Ectodermal cell (in vitro differentiated cells): ENCODE measurements at regions not wholly inside any gene's neighbourhood (a gene's known extent, or its start where the extent isn't known, plus 50 kb on each side); places are given as distances from the start of the nearest gene placed in this dataset.
A peak's percentile ranks its signal among the peaks of the same experiment; 100 is the strongest.

ENCODE experiments used
- H3K27ac ChIP-seq: 2 replicates; pipeline ENCODE4 v1.7.0; 2013; ENCODE audit warnings: mild to moderate bottlenecking, low read depth, low read length; ENCODE audit not compliant: insufficient read depth, poor library complexity, severe bottlenecking
- H3K27me3 ChIP-seq: 2 replicates; pipeline ENCODE4 v1.7.0; 2013; ENCODE audit warnings: mild to moderate bottlenecking, low read length; ENCODE audit not compliant: insufficient read depth, control insufficient read depth, poor library complexity, severe bottlenecking
- H3K36me3 ChIP-seq: one replicate; pipeline ENCODE4 v1.7.0; 2013; ENCODE audit warnings: low read length; ENCODE audit not compliant: control insufficient read depth, insufficient read depth
- H3K4me1 ChIP-seq: one replicate; pipeline ENCODE4 v1.7.0; 2013; ENCODE audit warnings: low read length; ENCODE audit not compliant: control insufficient read depth, insufficient read depth
- H3K4me3 ChIP-seq: 2 replicates; pipeline ENCODE4 v1.7.0; 2013; ENCODE audit warnings: low read depth, low read length, control low read depth; ENCODE audit not compliant: insufficient read depth
- H3K9me3 ChIP-seq: 2 replicates; pipeline ENCODE4 v1.7.0; 2013; ENCODE audit warnings: mild to moderate bottlenecking, low read length, moderate library complexity; ENCODE audit not compliant: control insufficient read depth
- WGBS, 2 experiments: methylation state at CpG; one replicate each; pipeline ENCODE4 v1.1.7; 2013; ENCODE audit warnings: missing lambda C conversion rate in 2 of 2; 5-methylcytosine and 5-hydroxymethylcytosine counted together

DNA sequence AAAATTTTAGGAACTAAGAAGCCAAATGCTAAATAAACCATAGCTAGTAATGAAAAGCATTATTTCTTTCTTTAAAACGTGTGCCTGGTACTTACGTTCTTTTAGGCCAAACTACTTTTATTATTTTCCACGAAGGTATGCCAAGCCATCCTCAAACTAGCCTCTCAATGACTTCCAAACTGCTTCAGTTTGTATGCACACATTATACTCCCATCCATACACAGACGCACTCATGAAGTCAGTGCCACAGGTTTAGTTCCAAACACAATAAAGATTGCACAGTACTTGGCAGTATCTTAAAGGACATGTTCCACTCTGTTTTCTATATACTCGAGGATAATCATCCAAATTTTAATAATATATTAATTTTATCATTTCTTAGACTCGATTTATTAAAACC lies 609.2 kb upstream of the ZNF385D start:
- H3K27ac ChIP-seq, result no peak overlapping the region
- H3K4me1 ChIP-seq, result no peaks in the 10 kb centered on the region
- no peaks in the 10 kb centered on the region for H3K9me3 ChIP-seq
- 94% methylated on average over 4 to 5 of the region's 6 CpGs for WGBS, 2 experiments
- no peaks in the 10 kb centered on the region for H3K27me3 ChIP-seq
- no peak overlapping the region for H3K4me3 ChIP-seq
- H3K36me3 ChIP-seq, result no peaks in the 10 kb centered on the region

GRCh38 chr3:22360970-22361369 lies 610.0 kb upstream of the ZNF385D start:
- H3K4me1 ChIP-seq, result no peaks in the 10 kb centered on the region
- H3K36me3 ChIP-seq, result no peaks in the 10 kb centered on the region
- H3K27me3 ChIP-seq, result no peaks in the 10 kb centered on the region
- no peak overlapping the region for H3K4me3 ChIP-seq
- no peaks in the 10 kb centered on the region for H3K9me3 ChIP-seq
- H3K27ac ChIP-seq, result no peak overlapping the region
- WGBS, 2 experiments, result 92 to 94% methylated on average over 2 of the region's 2 CpGs

DNA sequence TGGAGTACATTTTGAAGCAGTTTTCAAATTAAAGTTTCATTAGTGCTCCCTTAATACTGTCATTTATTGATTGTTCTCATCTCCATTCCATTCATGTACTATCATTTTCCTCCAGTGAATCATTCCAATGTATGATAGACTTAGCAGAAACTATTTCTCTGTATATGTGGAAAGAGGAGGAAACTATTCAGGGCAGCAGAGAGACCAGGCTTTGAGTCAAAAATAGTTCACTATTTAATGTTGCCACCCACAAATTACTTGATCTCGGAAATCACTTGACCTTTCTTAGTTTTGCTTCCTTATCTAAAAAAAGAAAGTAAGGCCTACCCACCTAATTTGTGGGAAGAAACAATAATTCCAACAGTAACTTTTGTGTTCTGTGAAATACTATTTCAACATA lies 610.5 kb upstream of the ZNF385D start:
- Histone ChIP-seq H3K36me3 (no peaks in the 10 kb centered on the region), H3K27me3 (no peaks in the 10 kb centered on the region), H3K27ac (no peak overlapping the region), H3K9me3 (no peaks in the 10 kb centered on the region), H3K4me3 (no peak overlapping the region), H3K4me1 (no peaks in the 10 kb centered on the region)
- WGBS, 2 experiments, result 57 to 83% methylated on average over 1 of the region's 1 CpG

DNA sequence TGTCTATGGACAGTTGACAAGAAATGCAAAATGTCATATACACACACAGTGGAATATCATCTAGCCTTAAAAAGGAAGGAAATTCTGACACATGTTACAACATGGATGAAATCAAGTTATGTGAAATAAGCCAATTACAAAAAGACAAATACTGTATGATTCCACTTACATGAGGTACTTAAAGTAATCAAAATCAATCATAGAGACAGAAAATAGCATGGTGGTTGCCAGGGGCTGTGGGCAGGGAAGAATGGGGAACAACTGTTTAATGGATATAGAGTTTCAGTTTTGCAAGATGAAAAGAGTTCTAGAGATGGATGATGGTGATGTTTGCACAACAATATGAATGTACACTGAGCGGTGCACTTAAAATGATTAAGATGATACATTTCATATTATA lies 613.8 kb upstream of the ZNF385D start:
- H3K9me3 ChIP-seq, result no peaks in the 10 kb centered on the region
- H3K27ac ChIP-seq, result no peak overlapping the region
- H3K4me3 ChIP-seq, result no peak overlapping the region
- no peaks in the 10 kb centered on the region for H3K36me3 ChIP-seq
- no peaks in the 10 kb centered on the region for H3K27me3 ChIP-seq
- no peaks in the 10 kb centered on the region for H3K4me1 ChIP-seq
- WGBS, 2 experiments, result no CpG with 5 or more reads among the region's 1 CpG

GRCh38 chr3:22366781-22367180 lies 615.8 kb upstream of the ZNF385D start:
- WGBS, 2 experiments, result 44 to 94% methylated on average over 1 to 2 of the region's 2 CpGs
- H3K4me3 ChIP-seq, result no peak overlapping the region
- no peak overlapping the region for H3K27ac ChIP-seq
- H3K27me3 ChIP-seq, result peaks cover 17% of the 10 kb centered on the region
- no peaks in the 10 kb centered on the region for H3K36me3 ChIP-seq
- no peaks in the 10 kb centered on the region for H3K4me1 ChIP-seq
- H3K9me3 ChIP-seq, result no peaks in the 10 kb centered on the region

DNA sequence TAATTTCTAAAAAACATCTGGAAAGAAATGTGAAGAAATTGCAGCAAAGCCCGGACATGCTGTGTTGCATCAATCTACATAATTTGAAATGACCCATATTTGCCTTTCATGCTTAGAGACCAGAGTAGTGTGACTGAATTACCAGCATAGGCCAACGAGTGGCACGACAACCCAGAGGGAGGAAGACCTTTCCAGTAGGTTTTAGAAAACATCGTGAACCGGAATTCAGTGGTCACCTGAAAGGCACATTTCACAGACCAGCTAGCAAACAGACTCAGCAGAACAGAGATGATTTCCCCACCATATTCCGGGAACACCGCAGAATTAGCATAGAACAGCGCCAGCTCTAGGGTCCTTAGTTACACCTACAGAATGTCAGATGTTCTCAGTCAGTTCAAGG lies 620.0 kb upstream of the ZNF385D start:
- 93 to 95% methylated on average over 8 of the region's 8 CpGs for whole genome bisulfite sequencing, 2 experiments
- no peaks in the 10 kb centered on the region for H3K4me1 ChIP-seq

DNA sequence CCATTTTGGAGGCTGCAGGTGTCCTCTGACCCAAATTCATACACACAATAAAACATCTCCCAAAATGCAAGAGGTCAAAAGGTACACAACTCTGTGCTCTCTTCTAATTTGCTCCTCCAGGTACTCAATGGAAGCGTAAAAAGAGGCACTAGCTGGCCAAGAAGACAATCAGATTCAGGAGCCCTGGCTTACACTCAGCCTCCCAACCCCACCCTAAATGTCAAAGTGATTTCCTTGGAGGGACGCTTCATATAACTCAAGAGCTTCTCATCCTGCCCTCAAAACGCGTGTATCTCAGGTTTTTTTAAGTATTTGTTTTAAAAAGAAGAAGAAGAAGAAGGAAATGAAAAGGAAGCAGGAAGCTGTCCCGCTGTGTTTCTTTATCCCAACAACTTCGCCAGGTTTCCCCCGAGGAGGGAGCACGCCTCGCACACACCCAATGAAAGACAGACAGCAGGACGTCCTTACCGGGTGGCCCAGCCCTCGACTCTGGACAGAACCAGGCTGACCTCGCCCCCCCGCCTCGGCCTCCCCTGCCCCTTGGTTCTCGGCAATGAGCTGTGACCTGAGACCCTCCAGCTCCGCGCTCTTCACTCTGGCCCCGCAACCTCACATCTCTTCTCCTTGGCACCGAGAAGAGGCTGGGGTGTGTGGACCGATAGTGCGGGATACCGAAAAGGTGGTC lies 620.7 kb upstream of the ZNF385D start:
- no peaks in the 10 kb centered on the region for H3K9me3 ChIP-seq
- H3K36me3 ChIP-seq, result no peaks in the 10 kb centered on the region
- H3K27me3 ChIP-seq, result peaks cover 50% of the 10 kb centered on the region
- 3 to 6% methylated on average over 22 to 23 of the region's 23 CpGs for WGBS, 2 experiments
- no peaks in the 10 kb centered on the region for H3K4me1 ChIP-seq
- no peak overlapping the region for H3K27ac ChIP-seq
- H3K4me3 ChIP-seq, result peak overlapping the region; percentile 28

More for the DNA sequence above, 620.0 kb upstream of the ZNF385D start:
- Histone ChIP-seq H3K27me3 (peaks cover 50% of the 10 kb centered on the region), H3K36me3 (no peaks in the 10 kb centered on the region), H3K9me3 (no peaks in the 10 kb centered on the region), H3K27ac (no peak overlapping the region), H3K4me3 (no peak overlapping the region)

GRCh38 chr3:22372292-22373062 lies 621.5 kb upstream of the ZNF385D start:
- Histone ChIP-seq H3K27ac (no peak overlapping the region), H3K36me3 (no peaks in the 10 kb centered on the region), H3K27me3 (peaks cover 50% of the 10 kb centered on the region), H3K4me3 (peak overlapping the region; percentile 28), H3K4me1 (no peaks in the 10 kb centered on the region), H3K9me3 (no peaks in the 10 kb centered on the region)
- 4% methylated on average over 74 of the region's 74 CpGs for WGBS, 2 experiments

GRCh38 chr3:22373182-22373581 lies 622.2 kb upstream of the ZNF385D start:
- WGBS, 2 experiments, result 84 to 94% methylated on average over 5 of the region's 5 CpGs
- peaks cover 50% of the 10 kb centered on the region for H3K27me3 ChIP-seq
- no peak overlapping the region for H3K27ac ChIP-seq
- no peaks in the 10 kb centered on the region for H3K9me3 ChIP-seq
- H3K36me3 ChIP-seq, result no peaks in the 10 kb centered on the region
- no peak overlapping the region for H3K4me3 ChIP-seq
- H3K4me1 ChIP-seq, result no peaks in the 10 kb centered on the region

DNA sequence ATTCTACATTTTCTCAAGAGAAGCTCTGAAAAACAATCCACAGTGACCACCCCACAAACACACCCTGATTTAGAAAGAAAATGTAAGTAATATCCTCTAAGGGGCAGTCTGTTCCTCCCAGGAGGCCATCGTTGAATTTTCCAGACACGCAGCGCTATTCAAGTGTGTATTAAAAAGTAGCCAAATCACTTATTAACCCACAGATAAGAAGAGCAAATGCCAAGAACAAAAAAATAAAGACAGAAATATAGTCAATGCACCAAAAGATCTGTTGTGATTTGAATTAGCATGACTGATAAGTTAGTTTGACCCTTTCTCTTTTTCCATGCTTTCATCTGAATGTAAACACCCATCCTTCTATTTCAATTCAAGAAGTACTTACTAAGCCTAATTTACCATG lies 622.8 kb upstream of the ZNF385D start:
- Histone ChIP-seq H3K4me3 (no peak overlapping the region), H3K9me3 (no peaks in the 10 kb centered on the region), H3K27ac (no peak overlapping the region), H3K36me3 (no peaks in the 10 kb centered on the region), H3K27me3 (peaks cover 50% of the 10 kb centered on the region), H3K4me1 (no peaks in the 10 kb centered on the region)
- 96 to 100% methylated on average over 2 to 3 of the region's 3 CpGs for WGBS, 2 experiments
